ENCODE measurements at regions not wholly inside any gene's neighbourhood (a gene's known extent, or its start where the extent isn't known, plus 50 kb on each side); places are given as distances from the start of the nearest gene placed in this dataset.

DNA sequence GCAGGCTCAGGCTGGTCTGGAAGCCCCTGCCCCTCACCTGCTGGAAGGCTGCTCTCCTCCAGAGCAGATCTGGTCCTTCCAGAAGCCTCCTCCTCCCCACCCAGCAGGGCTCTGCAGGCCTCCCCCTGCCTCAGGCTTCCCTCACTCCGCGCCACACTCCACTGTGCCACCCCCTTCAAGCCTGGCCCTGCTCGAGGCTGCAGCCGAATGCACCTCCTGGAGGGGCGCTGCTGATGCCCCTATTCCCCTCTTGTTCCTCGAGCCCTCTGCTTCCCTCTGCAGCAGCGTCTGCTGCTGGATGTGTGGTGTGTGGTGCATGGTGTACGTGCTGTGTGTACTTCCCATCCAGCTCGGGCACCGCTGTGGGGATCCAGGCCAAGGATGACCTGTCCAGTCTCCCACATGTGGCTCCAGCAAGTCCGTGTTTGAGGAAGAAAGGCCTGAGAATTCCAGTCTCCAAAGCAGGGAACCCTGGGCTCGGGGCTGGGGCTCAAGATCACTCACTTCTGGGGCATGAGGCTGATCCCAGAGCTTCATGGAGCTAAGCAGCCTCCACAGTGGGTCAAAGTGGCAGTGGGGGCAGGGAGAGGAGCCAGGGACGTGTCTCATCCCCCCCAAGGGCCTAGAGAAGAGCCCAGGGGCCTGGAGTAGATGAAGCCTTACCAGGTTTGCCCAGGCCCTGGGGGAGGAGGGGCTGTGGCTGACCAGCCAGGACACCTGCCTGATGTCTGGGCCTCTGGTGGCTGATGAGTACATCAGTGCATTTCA, 136.0 kb upstream of the C14orf180 start:
- H3K36me3 ChIP-seq (replicated peaks in 1 of 2), result no peaks in the 10 kb centered on the region
- 69 to 75% (median 72%) methylated on average over 8 to 13 of the region's 13 CpGs for WGBS, 4 donors
- H3K4me3 ChIP-seq, result no peak overlapping the region
- no peaks in the 10 kb centered on the region for H3K4me1 ChIP-seq (replicated peaks in 1 of 2)
- TF ChIP-seq, protein P1, sequence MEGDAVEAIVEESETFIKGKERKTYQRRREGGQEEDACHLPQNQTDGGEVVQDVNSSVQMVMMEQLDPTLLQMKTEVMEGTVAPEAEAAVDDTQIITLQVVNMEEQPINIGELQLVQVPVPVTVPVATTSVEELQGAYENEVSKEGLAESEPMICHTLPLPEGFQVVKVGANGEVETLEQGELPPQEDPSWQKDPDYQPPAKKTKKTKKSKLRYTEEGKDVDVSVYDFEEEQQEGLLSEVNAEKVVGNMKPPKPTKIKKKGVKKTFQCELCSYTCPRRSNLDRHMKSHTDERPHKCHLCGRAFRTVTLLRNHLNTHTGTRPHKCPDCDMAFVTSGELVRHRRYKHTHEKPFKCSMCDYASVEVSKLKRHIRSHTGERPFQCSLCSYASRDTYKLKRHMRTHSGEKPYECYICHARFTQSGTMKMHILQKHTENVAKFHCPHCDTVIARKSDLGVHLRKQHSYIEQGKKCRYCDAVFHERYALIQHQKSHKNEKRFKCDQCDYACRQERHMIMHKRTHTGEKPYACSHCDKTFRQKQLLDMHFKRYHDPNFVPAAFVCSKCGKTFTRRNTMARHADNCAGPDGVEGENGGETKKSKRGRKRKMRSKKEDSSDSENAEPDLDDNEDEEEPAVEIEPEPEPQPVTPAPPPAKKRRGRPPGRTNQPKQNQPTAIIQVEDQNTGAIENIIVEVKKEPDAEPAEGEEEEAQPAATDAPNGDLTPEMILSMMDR (IDR thresholded peaks at IDR 0.05), result no peak
- no peak for TF ChIP-seq POLR2A (IDR thresholded peaks at IDR 0.05)
- intact Hi-C loops (cut with DNase I), result no loop called here
- peak in 2 of 7 donors; percentile 11 to 37 for DNase-seq
- no peak overlapping the region for H3K27ac ChIP-seq
- no peaks in the 10 kb centered on the region for H3K27me3 ChIP-seq
- H3K9me3 ChIP-seq (replicated peaks in 1 of 3), result no peaks in the 10 kb centered on the region

DNA sequence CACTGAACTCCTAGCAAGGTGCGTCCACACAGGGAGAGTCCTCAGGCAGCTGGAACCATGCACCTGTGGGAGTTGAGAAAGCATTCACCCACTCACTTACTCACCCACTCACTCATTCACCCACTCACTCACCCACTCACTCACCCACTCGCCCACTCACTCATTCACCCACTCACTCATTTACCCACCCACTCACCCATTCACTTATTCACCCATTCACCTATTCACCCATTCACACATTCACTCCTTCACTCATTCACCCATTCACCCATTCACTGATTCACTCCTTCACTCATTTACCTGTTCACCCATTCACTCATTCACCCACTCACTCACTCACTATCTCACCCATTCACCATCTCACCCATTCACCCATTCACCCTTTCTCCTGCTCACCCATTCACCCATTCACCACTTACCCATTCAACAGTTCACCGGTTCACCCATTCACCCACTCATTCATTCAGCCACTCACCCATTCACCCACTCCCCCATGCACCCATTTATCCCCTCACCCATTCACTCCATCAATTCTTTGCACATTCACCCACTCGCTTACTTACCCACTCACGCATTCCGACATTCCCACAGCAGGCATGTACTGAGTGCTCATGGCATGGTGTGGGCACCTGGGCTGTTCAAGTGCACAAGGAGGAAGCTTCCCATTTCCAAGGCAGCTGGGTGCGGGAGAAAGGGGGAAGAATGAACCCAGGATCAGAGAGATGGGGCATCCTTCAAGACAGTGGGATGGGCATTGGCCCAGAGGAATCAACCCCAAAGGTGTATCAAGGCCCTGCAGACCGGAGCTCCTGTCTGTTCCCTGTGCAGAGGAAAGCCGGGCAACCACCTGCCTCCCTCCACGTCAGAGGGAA, 135.2 kb upstream of the C14orf180 start:
- TF ChIP-seq, protein P1 (IDR thresholded peaks at IDR 0.05), result no peak
- no peak for TF ChIP-seq POLR2A (IDR thresholded peaks at IDR 0.05)
- intact Hi-C loops (cut with DNase I), result no loop called here
- DNase-seq, result peak in 3 of 7 donors; percentile 3 to 25 (median 9)
- WGBS, 4 donors, result 81 to 89% (median 87%) methylated on average over 10 of the region's 10 CpGs
- Histone ChIP-seq H3K27me3 (no peaks in the 10 kb centered on the region), H3K27ac (no peak overlapping the region), H3K4me3 (no peak overlapping the region), H3K36me3 (replicated peaks in 1 of 2) (no peaks in the 10 kb centered on the region), H3K4me1 (replicated peaks in 1 of 2) (no peaks in the 10 kb centered on the region), H3K9me3 (replicated peaks in 1 of 3) (no peaks in the 10 kb centered on the region)

DNA sequence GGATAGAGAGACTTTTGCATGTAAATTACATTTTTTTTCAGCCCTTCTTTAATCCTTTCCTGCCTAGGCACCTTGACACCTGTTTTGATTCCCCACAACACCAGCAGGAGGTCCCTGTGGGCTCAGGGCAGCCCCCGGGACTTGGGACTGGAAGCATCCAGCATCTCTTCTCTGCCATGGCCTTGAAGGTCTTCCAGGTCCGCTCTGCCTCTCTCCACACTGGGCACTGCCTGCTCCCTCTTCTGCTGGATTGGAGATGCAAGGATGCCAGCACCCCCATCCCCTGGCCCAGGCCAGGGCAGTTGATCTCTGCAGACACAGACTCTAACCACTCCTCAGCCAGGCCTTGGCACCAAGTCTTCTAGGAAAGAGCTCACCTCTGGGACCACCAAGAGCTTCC, 134.5 kb upstream of the C14orf180 start:
- WGBS, 4 donors, result 66 to 87% (median 75%) methylated on average over 2 of the region's 2 CpGs

More for the DNA sequence above, 134.5 kb upstream of the C14orf180 start:
- Histone ChIP-seq H3K27me3 (no peaks in the 10 kb centered on the region), H3K4me1 (replicated peaks in 1 of 2) (no peaks in the 10 kb centered on the region), H3K36me3 (replicated peaks in 1 of 2) (no peaks in the 10 kb centered on the region), H3K27ac (no peak overlapping the region), H3K4me3 (no peak overlapping the region), H3K9me3 (replicated peaks in 1 of 3) (no peaks in the 10 kb centered on the region)
- intact Hi-C loops (cut with DNase I), result no loop called here
- peak in 3 of 7 donors; percentile 3 to 13 (median 4) for DNase-seq
- no peak for TF ChIP-seq POLR2A (IDR thresholded peaks at IDR 0.05)
- TF ChIP-seq, protein P1 (IDR thresholded peaks at IDR 0.05), result no peak

Measured in adrenal gland (tissue), 9 donors.